ENCODE measurements at regions not wholly inside any gene's neighbourhood (a gene's known extent, or its start where the extent isn't known, plus 50 kb on each side); places are given as distances from the start of the nearest gene placed in this dataset.

DNA sequence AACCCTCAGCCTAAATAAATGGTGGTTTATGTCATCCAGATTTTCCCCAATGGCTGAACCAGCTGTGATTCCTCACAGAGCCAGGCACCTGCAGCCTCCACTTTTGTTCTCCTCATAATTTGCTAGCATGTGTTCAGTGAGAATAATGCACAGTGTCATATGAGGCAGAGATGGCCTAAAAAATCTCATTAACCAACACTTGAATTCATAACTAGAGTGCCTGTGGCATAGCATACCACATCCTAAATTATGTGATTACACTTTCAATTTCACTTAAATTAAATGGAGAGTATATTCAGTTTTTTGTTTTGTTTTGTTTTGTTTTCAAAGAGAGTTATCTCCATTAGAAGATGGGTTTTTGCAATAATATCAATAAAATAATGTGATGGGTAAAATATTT is 488.0 kb downstream of the CBLN2 start:
- ChIA-PET CTCF (no interaction called here), POLR2A (ENCODE audit: low non-redundant PET) (no interaction called here)
- no peaks in the 10 kb centered on the region for H3K9me3 ChIP-seq (ENCODE audit: low read depth, low read length, poor library complexity, severe bottlenecking)
- BruUV-seq (replicated peaks) = no TSS peak
- TF ChIP-seq EZH2 (IDR thresholded peaks at IDR 0.05; ENCODE audit: borderline replicate concordance, low read depth, low read length, poor library complexity, severe bottlenecking) = no peak
- TF ChIP-seq, protein P1, sequence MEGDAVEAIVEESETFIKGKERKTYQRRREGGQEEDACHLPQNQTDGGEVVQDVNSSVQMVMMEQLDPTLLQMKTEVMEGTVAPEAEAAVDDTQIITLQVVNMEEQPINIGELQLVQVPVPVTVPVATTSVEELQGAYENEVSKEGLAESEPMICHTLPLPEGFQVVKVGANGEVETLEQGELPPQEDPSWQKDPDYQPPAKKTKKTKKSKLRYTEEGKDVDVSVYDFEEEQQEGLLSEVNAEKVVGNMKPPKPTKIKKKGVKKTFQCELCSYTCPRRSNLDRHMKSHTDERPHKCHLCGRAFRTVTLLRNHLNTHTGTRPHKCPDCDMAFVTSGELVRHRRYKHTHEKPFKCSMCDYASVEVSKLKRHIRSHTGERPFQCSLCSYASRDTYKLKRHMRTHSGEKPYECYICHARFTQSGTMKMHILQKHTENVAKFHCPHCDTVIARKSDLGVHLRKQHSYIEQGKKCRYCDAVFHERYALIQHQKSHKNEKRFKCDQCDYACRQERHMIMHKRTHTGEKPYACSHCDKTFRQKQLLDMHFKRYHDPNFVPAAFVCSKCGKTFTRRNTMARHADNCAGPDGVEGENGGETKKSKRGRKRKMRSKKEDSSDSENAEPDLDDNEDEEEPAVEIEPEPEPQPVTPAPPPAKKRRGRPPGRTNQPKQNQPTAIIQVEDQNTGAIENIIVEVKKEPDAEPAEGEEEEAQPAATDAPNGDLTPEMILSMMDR (conservative IDR thresholded peaks at IDR 0.05; ENCODE audit: low read depth, low read length) = no peak
- no peaks in the 10 kb centered on the region for H3K27me3 ChIP-seq (replicated peaks; ENCODE audit: insufficient read depth, low read depth, low read length, poor library complexity)
- no peaks in the 10 kb centered on the region for H3K4me1 ChIP-seq (ENCODE audit: insufficient read depth, low read length, poor library complexity, severe bottlenecking)
- H3K4me3 ChIP-seq (ENCODE audit: low read depth, low read length, poor library complexity, severe bottlenecking) = no peak overlapping the region
- DNase-seq (ENCODE audit: low spot score) = no peak
- intact Hi-C loops (cut with micrococcal nuclease; ENCODE audit: unreplicated experiment) = no loop called here
- no peaks in the 10 kb centered on the region for H3K36me3 ChIP-seq (ENCODE audit: insufficient read depth, low read length, poor library complexity, severe bottlenecking)
- no peak overlapping the region for H3K27ac ChIP-seq (ENCODE audit: low read depth, low read length, poor library complexity, severe bottlenecking)

DNA sequence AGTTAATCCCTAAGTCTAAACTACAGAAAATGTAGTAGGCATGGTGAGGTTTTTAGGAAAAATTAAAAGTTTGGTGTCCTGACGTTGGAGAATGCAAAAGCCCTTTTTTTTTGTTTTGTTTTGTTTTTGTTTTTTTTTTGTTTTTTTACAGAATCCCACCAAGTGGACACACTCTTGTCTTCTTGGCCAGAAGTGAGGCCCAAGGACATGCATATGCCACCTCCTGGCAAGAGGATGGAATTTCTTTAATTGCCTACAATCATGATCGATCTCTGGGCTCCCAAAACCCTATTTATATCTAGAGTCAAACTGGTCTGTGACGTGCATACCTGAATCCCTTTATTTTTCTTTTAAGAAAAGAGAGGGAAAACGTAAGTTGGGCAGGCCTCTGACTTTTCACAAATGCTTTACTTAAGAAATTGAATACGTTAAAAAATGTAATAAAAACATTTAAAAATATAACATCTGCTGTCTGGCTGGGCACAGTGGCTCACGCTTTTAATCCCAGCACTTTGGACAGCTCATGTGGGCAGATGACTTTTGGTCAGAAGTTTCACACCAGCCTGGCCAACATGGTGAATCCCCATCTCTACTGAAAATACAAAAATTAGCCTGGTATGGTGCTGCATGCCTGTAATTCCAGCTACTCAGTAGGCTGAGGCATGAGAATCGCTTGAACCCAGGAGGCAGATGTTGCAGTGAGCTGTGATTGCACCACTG is 502.7 kb downstream of the CBLN2 start:
- H3K4me3 ChIP-seq (ENCODE audit: low read depth, low read length, poor library complexity, severe bottlenecking) = no peak overlapping the region
- no peak for DNase-seq (ENCODE audit: low spot score)
- H3K36me3 ChIP-seq (ENCODE audit: insufficient read depth, low read length, poor library complexity, severe bottlenecking) = no peaks in the 10 kb centered on the region
- H3K4me1 ChIP-seq (ENCODE audit: insufficient read depth, low read length, poor library complexity, severe bottlenecking) = no peaks in the 10 kb centered on the region
- no peak overlapping the region for H3K27ac ChIP-seq (ENCODE audit: low read depth, low read length, poor library complexity, severe bottlenecking)
- H3K27me3 ChIP-seq (replicated peaks; ENCODE audit: insufficient read depth, low read depth, low read length, poor library complexity) = no peaks in the 10 kb centered on the region
- POLR2A ChIA-PET (ENCODE audit: low non-redundant PET) = no interaction called here
- BruUV-seq (replicated peaks) = no TSS peak
- intact Hi-C loops (cut with micrococcal nuclease; ENCODE audit: unreplicated experiment) = no loop called here
- H3K9me3 ChIP-seq (ENCODE audit: low read depth, low read length, poor library complexity, severe bottlenecking) = no peaks in the 10 kb centered on the region
- CTCF ChIA-PET = no interaction called here
- TF ChIP-seq, protein P1 (conservative IDR thresholded peaks at IDR 0.05; ENCODE audit: low read depth, low read length) = peak; percentile 30; the same call in 1 of the 2 replicates
- no peak for TF ChIP-seq EZH2 (IDR thresholded peaks at IDR 0.05; ENCODE audit: borderline replicate concordance, low read depth, low read length, poor library complexity, severe bottlenecking)

DNA sequence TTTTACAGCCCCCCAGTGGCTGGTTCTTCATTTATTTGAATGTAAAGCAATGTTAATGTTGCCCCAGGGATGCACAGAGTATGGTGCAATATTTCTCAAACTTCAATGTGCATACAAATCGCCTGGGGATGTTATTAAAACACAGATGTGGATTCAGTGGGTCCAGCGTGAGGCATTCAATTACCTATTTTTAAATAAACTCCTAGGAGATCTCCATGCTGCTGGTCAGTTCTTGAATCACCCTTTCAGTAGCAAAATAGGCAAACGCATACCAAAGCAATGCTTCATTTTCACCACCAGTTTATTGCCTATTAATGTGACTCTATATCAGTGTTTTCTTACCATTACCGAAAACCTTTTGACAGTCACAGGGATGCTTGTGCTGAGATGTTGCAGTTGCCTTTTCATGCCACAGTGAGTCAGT is 530.7 kb downstream of the CBLN2 start:
- H3K4me1 ChIP-seq (ENCODE audit: insufficient read depth, low read length, poor library complexity, severe bottlenecking) = no peaks in the 10 kb centered on the region
- no peaks in the 10 kb centered on the region for H3K27me3 ChIP-seq (replicated peaks; ENCODE audit: insufficient read depth, low read depth, low read length, poor library complexity)
- CTCF ChIA-PET = no interaction called here
- TF ChIP-seq EZH2 (IDR thresholded peaks at IDR 0.05; ENCODE audit: borderline replicate concordance, low read depth, low read length, poor library complexity, severe bottlenecking) = no peak
- TF ChIP-seq, protein P1 (conservative IDR thresholded peaks at IDR 0.05; ENCODE audit: low read depth, low read length) = no peak
- POLR2A ChIA-PET (ENCODE audit: low non-redundant PET) = no interaction called here
- no peak overlapping the region for H3K27ac ChIP-seq (ENCODE audit: low read depth, low read length, poor library complexity, severe bottlenecking)
- H3K4me3 ChIP-seq (ENCODE audit: low read depth, low read length, poor library complexity, severe bottlenecking) = no peak overlapping the region
- no peaks in the 10 kb centered on the region for H3K9me3 ChIP-seq (ENCODE audit: low read depth, low read length, poor library complexity, severe bottlenecking)
- no TSS peak for BruUV-seq (replicated peaks)
- no peaks in the 10 kb centered on the region for H3K36me3 ChIP-seq (ENCODE audit: insufficient read depth, low read length, poor library complexity, severe bottlenecking)
- peak; percentile 35 for DNase-seq (ENCODE audit: low spot score)
- intact Hi-C loops (cut with micrococcal nuclease; ENCODE audit: unreplicated experiment) = no loop called here

Data from A673 (cell line).